ENCODE measurements at regions not wholly inside any gene's neighbourhood (a gene's known extent, or its start where the extent isn't known, plus 50 kb on each side); places are given as distances from the start of the nearest gene placed in this dataset.
"Not testable (repeated sequence)": the region's sequence is repeated elsewhere in the genome, so short reads cannot be mapped to it uniquely, and the experiment has no call there.

- Histone ChIP-seq H3K36me3 (no peaks in the 10 kb centered on the region), H3K27ac (no peak overlapping the region), H3K27me3 (no peaks in the 10 kb centered on the region), H3K4me3 (no peak overlapping the region), H3K9me3 (no peaks in the 10 kb centered on the region), H3K4me1 (no peaks in the 10 kb centered on the region)
- TF ChIP-seq CTCF (IDR thresholded peaks at IDR 0.05) (no peak), POLR2A (IDR thresholded peaks at IDR 0.05) (no peak)
- no peak for DNase-seq
- intact Hi-C loops (cut with DNase I; ENCODE audit: low total_unique reads), result no loop called here
Observed at GRCh38 chr5:143521846-143522400, 118.4 kb upstream of the NR3C1 start.

GRCh38 chr5:143521141-143521540, 117.7 kb upstream of the NR3C1 start:
- H3K27ac ChIP-seq, result no peak overlapping the region
- intact Hi-C loops (cut with DNase I; ENCODE audit: low total_unique reads), result no loop called here
- no peak for TF ChIP-seq POLR2A (IDR thresholded peaks at IDR 0.05)
- no peak for TF ChIP-seq CTCF (IDR thresholded peaks at IDR 0.05)
- no peaks in the 10 kb centered on the region for H3K27me3 ChIP-seq
- H3K4me3 ChIP-seq, result no peak overlapping the region
- no peaks in the 10 kb centered on the region for H3K36me3 ChIP-seq
- no peak for DNase-seq
- no peaks in the 10 kb centered on the region for H3K9me3 ChIP-seq
- H3K4me1 ChIP-seq, result no peaks in the 10 kb centered on the region

- H3K36me3 ChIP-seq; H3K4me3 ChIP-seq; H3K27me3 ChIP-seq; H3K9me3 ChIP-seq; DNase-seq; H3K27ac ChIP-seq; H3K4me1 ChIP-seq; intact Hi-C loops (cut with DNase I; ENCODE audit: low total_unique reads): not testable (repeated sequence)
Observed at GRCh38 chr5:143519215-143519614, 115.7 kb upstream of the NR3C1 start.

- H3K4me1 ChIP-seq; H3K9me3 ChIP-seq; intact Hi-C loops (cut with DNase I; ENCODE audit: low total_unique reads); H3K36me3 ChIP-seq; H3K27me3 ChIP-seq; H3K4me3 ChIP-seq; DNase-seq; H3K27ac ChIP-seq: not testable (repeated sequence)
Observed at GRCh38 chr5:143517824-143518223, 114.3 kb upstream of the NR3C1 start.

GRCh38 chr5:143516249-143516648, 112.8 kb upstream of the NR3C1 start:
- Histone ChIP-seq H3K27ac (no peak overlapping the region), H3K4me3 (no peak overlapping the region), H3K36me3 (no peaks in the 10 kb centered on the region), H3K27me3 (no peaks in the 10 kb centered on the region), H3K9me3 (no peaks in the 10 kb centered on the region), H3K4me1 (no peaks in the 10 kb centered on the region)
- TF ChIP-seq CTCF (IDR thresholded peaks at IDR 0.05) (no peak), POLR2A (IDR thresholded peaks at IDR 0.05) (no peak)
- no peak for DNase-seq
- intact Hi-C loops (cut with DNase I; ENCODE audit: low total_unique reads), result no loop called here

- Histone ChIP-seq H3K27ac (no peak overlapping the region), H3K27me3 (no peaks in the 10 kb centered on the region), H3K4me1 (no peaks in the 10 kb centered on the region), H3K36me3 (no peaks in the 10 kb centered on the region), H3K9me3 (no peaks in the 10 kb centered on the region), H3K4me3 (no peak overlapping the region)
- intact Hi-C loops (cut with DNase I; ENCODE audit: low total_unique reads), result no loop called here
- no peak for DNase-seq
- TF ChIP-seq CTCF (IDR thresholded peaks at IDR 0.05) (no peak), POLR2A (IDR thresholded peaks at IDR 0.05) (no peak)
Observed at GRCh38 chr5:143515829-143516228, 112.3 kb upstream of the NR3C1 start.

Data from uterus (tissue), 3 donors.